WTC11 (cell line): ENCODE measurements at regions not wholly inside any gene's neighbourhood (a gene's known extent, or its start where the extent isn't known, plus 50 kb on each side); places are given as distances from the start of the nearest gene placed in this dataset.

Source experiments
- ATAC-seq: fragments of 200-7000 bp; cut with Tn5 transposase; 2 replicates; pipeline ENCODE4 v1.10.0; 2021; ENCODE audit warnings: mild to moderate bottlenecking, moderate library complexity
- CTCF ChIA-PET: fragments of 300-600 bp; sonication (Branson Sonifier 250); formaldehyde crosslinking; loops from one replicate; lab custom pipeline; 2021; ENCODE audit warnings: antibody characterized with exemption; lab: Charles Lee
- POLR2A ChIA-PET: fragments of 350-600 bp; sonication (Branson Sonifier 250); formaldehyde crosslinking; loops from one replicate; lab custom pipeline; 2021; ENCODE audit warnings: antibody characterized with exemption; lab: Charles Lee
- DNase-seq: peaks from one replicate; pipeline ENCODE4 v3.0.0; 2021; ENCODE audit warnings: low spot score
- H3K27ac Mint-ChIP-seq: 2 replicates; pipeline ENCODE4 v1.8.0; 2021; ENCODE audit warnings: mixed read lengths
- H3K27me3 Mint-ChIP-seq: 2 replicates; pipeline ENCODE4 v1.8.0; 2021; ENCODE audit warnings: low read depth, mild to moderate bottlenecking, moderate library complexity, mixed read lengths
- H3K36me3 Mint-ChIP-seq: 2 replicates; pipeline ENCODE4 v1.8.0; 2021; ENCODE audit warnings: mixed read lengths
- H3K4me1 Mint-ChIP-seq: 2 replicates; pipeline ENCODE4 v1.8.0; 2022; ENCODE audit warnings: mixed read lengths
- H3K4me3 Mint-ChIP-seq: 2 replicates; pipeline ENCODE4 v1.8.0; 2021; ENCODE audit warnings: mild to moderate bottlenecking, moderate library complexity, mixed read lengths
- H3K9me3 Mint-ChIP-seq: 2 replicates; pipeline ENCODE4 v1.8.0; 2021; ENCODE audit warnings: mixed read lengths
- AFF4 ChIP-seq: sonication (generic); formaldehyde crosslinking; IDR thresholded peaks from 2 replicates; pipeline ENCODE4 v1.8.1; 2023; ENCODE audit warnings: mild to moderate bottlenecking, missing genetic modification reagents, borderline replicate concordance
- AR ChIP-seq: fragments of 250-450 bp; sonication (Bioruptor Pico); IDR thresholded peaks from 2 replicates; pipeline ENCODE4 v1.9.0; 2021; ENCODE audit warnings: mild to moderate bottlenecking
- ATF6 ChIP-seq: sonication (generic); formaldehyde crosslinking; IDR thresholded peaks from 2 replicates; pipeline ENCODE4 v1.8.1; 2023; ENCODE audit warnings: mild to moderate bottlenecking, missing genetic modification reagents
- CREB1 ChIP-seq: sonication (generic); formaldehyde crosslinking; IDR thresholded peaks from 2 replicates; pipeline ENCODE4 v1.8.0; 2023; ENCODE audit warnings: mild to moderate bottlenecking, missing genetic modification reagents
- CTCF ChIP-seq: fragments of 200-600 bp; IDR thresholded peaks from 2 replicates; pipeline ENCODE4 v1.8.0; 2022; ENCODE audit warnings: antibody characterized with exemption
- E2F5 ChIP-seq: sonication (generic); formaldehyde crosslinking; IDR thresholded peaks from 2 replicates; pipeline ENCODE4 v1.8.1; 2022; ENCODE audit warnings: mild to moderate bottlenecking, moderate library complexity, missing genetic modification reagents
- EMX1 ChIP-seq: fragments of 250-450 bp; sonication (Bioruptor Pico); IDR thresholded peaks from 2 replicates; pipeline ENCODE4 v1.8.0; 2021; ENCODE audit warnings: mild to moderate bottlenecking
- ESRRA ChIP-seq: sonication (generic); formaldehyde crosslinking; IDR thresholded peaks from 2 replicates; pipeline ENCODE4 v1.8.1; 2022; ENCODE audit warnings: mild to moderate bottlenecking, missing genetic modification reagents, borderline replicate concordance
- FOXK1 ChIP-seq: sonication (generic); formaldehyde crosslinking; IDR thresholded peaks from 2 replicates; pipeline ENCODE4 v1.8.0; 2022; ENCODE audit warnings: mild to moderate bottlenecking, moderate library complexity, missing genetic modification reagents
- MAX ChIP-seq: sonication (generic); formaldehyde crosslinking; IDR thresholded peaks from 2 replicates; pipeline ENCODE4 v1.8.0; 2022; ENCODE audit warnings: mild to moderate bottlenecking, missing genetic modification reagents
- MXD4 ChIP-seq: fragments of 250-450 bp; sonication (Bioruptor Pico); IDR thresholded peaks from 2 replicates; pipeline ENCODE4 v1.8.0; 2021; ENCODE audit warnings: mild to moderate bottlenecking, moderate library complexity, borderline replicate concordance
- NR2C2 ChIP-seq: sonication (generic); formaldehyde crosslinking; IDR thresholded peaks from 2 replicates; pipeline ENCODE4 v1.8.0; 2022; ENCODE audit warnings: mild to moderate bottlenecking, missing genetic modification reagents
- PRRX2 ChIP-seq: fragments of 250-450 bp; sonication (Bioruptor Pico); IDR thresholded peaks from 2 replicates; pipeline ENCODE4 v1.8.0; 2021; ENCODE audit warnings: mild to moderate bottlenecking
- RELA ChIP-seq: sonication (generic); formaldehyde crosslinking; IDR thresholded peaks from 2 replicates; pipeline ENCODE4 v1.8.1; 2022; ENCODE audit warnings: missing genetic modification reagents, mild to moderate bottlenecking, borderline replicate concordance
- RORB ChIP-seq: fragments of 250-450 bp; sonication (Bioruptor Pico); IDR thresholded peaks from 2 replicates; pipeline ENCODE4 v1.9.0; 2021; ENCODE audit warnings: mild to moderate bottlenecking
- SOX15 ChIP-seq: fragments of 250-450 bp; sonication (Bioruptor Pico); IDR thresholded peaks from 2 replicates; pipeline ENCODE4 v1.9.0; 2021; ENCODE audit warnings: mild to moderate bottlenecking
- STAT6 ChIP-seq: sonication (generic); formaldehyde crosslinking; conservative IDR thresholded peaks from 2 replicates; pipeline ENCODE4 v1.8.1; 2023; ENCODE audit warnings: mild to moderate bottlenecking, low read depth, missing genetic modification reagents, moderate library complexity
- TEAD4 ChIP-seq: sonication (generic); formaldehyde crosslinking; IDR thresholded peaks from 2 replicates; pipeline ENCODE4 v1.8.0; 2022; ENCODE audit warnings: mild to moderate bottlenecking, missing genetic modification reagents
- TP53 ChIP-seq: sonication (generic); formaldehyde crosslinking; IDR thresholded peaks from 2 replicates; pipeline ENCODE4 v1.8.1; 2023; ENCODE audit warnings: mild to moderate bottlenecking, missing genetic modification reagents
- ZNF512 ChIP-seq: sonication (generic); formaldehyde crosslinking; IDR thresholded peaks from 2 replicates; pipeline ENCODE4 v1.8.1; 2022; ENCODE audit warnings: missing genetic modification reagents, borderline replicate concordance

- TF ChIP-seq ZNF512 (CRISPR knock-in tag) (no peak), SOX15 (CRISPR knock-in tag) (no peak), ESRRA (CRISPR knock-in tag) (no peak), RORB (CRISPR knock-in tag) (no peak), MXD4 (no peak), TEAD4 (CRISPR knock-in tag) (no peak), RELA (CRISPR knock-in tag) (no peak)
These were observed 1882.3 kb upstream of the PIK3C3 start (continued) for GRCh38 chr18:40072761-40073160.

GRCh38 chr18:40066368-40066767, 1888.7 kb upstream of the PIK3C3 start:
- Mint-ChIP-seq H3K27ac (no peak overlapping the region), H3K4me3 (no peak overlapping the region), H3K4me1 (peaks cover 4% of the 10 kb centered on the region), H3K36me3 (peaks cover 2% of the 10 kb centered on the region; the same call in 1 of the 2 replicates), H3K27me3 (no peaks in the 10 kb centered on the region), H3K9me3 (peaks cover 10% of the 10 kb centered on the region)
- POLR2A ChIA-PET, result no interaction called here
- CTCF ChIA-PET, result no interaction called here
- no peak for ATAC-seq
- no peak for DNase-seq
- TF ChIP-seq FOXK1 (CRISPR knock-in tag), result no peak
- TF ChIP-seq NR2C2 (CRISPR knock-in tag), result no peak
- no peak for TF ChIP-seq E2F5 (CRISPR knock-in tag)
- no peak for TF ChIP-seq CREB1
- TF ChIP-seq SOX15 (CRISPR knock-in tag), result no peak
- TF ChIP-seq PRRX2, result no peak
- TF ChIP-seq MAX (CRISPR knock-in tag), result no peak
- no peak for TF ChIP-seq STAT6
- no peak for TF ChIP-seq ATF6 (CRISPR knock-in tag)
- TF ChIP-seq EMX1 (CRISPR knock-in tag), result no peak
- no peak for TF ChIP-seq AR (CRISPR knock-in tag)
- TF ChIP-seq CTCF, result no peak
- no peak for TF ChIP-seq AFF4
- no peak for TF ChIP-seq TP53
